ENCODE measurements at regions not wholly inside any gene's neighbourhood (a gene's known extent, or its start where the extent isn't known, plus 50 kb on each side); places are given as distances from the start of the nearest gene placed in this dataset.
A peak's percentile ranks its signal among the peaks of the same experiment; 100 is the strongest.

- DNase-seq, result no peak
Measured at GRCh38 chr12:132395192-132395907, 66.0 kb upstream of the GALNT9 start.

DNA sequence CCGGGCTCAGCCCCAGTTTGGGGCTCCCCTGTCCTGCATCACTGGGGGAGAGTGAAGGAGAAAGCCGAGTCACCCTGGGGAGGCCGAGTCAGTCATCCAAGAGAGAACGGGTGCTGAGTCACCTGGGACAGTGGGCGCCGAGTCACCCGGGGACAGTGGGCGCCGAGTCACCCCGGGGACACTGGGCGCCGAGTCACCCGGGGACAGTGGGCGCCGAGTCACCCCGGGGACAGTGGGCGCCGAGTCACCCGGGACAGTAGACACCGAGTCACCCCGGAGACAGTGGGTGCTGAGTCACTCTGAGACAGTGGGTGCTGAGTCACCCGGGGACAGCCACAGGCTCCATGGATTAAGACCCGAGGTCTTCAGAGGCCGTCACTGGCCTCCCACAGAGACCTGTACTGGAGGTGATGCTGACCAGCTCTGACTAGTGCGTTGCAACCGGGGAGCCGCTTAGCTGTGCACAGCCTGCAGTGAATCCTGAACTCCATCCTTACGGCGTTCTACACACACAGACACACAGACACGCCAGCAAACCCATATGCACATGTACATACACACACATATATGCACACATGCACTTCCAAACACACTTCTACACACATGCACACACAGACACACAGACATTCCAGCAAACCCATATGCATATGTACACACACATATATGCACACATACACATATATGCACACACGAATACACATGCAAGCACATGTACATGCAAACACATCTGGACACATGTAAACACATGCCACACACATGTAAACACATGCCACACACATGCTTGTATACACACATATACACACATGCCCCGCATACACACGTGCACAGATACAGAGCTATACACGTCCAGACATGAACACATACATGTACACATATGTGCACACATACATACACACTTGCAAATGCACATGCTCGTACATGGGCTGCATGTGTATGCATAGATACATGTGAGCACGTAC is 64.9 kb upstream of the GALNT9 start:
- no peak for DNase-seq

GRCh38 chr12:132393245-132393795 is 63.9 kb upstream of the GALNT9 start:
- no peak for DNase-seq

- DNase-seq, result no peak
Measured at GRCh38 chr12:132392389-132393244, 63.2 kb upstream of the GALNT9 start.

- no peak for DNase-seq
Measured at GRCh38 chr12:132391326-132392041, 62.1 kb upstream of the GALNT9 start.

- no peak for DNase-seq
Measured at GRCh38 chr12:132390287-132391076, 61.1 kb upstream of the GALNT9 start.

GRCh38 chr12:132389526-132390286 is 60.3 kb upstream of the GALNT9 start:
- no peak for DNase-seq

DNA sequence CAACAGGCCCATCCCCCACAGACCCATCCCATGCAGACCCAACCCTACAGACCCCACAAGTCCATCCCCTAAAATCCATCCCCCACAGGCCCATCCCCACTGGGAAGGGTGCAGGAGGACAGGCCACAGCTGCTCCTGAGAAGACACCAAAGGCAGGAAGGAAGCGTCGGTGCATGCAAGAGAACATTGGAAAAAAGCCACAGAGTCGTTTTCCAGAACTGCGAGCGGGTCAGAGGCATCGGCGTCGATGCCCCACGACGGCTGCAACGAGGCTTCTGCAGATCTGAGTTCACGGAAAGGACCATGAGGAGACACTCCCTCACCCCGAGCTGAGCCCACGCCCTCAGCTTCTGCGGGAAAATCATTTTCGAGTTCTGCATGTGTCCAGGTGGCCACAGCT is 59.6 kb upstream of the GALNT9 start:
- DNase-seq, result no peak

DNA sequence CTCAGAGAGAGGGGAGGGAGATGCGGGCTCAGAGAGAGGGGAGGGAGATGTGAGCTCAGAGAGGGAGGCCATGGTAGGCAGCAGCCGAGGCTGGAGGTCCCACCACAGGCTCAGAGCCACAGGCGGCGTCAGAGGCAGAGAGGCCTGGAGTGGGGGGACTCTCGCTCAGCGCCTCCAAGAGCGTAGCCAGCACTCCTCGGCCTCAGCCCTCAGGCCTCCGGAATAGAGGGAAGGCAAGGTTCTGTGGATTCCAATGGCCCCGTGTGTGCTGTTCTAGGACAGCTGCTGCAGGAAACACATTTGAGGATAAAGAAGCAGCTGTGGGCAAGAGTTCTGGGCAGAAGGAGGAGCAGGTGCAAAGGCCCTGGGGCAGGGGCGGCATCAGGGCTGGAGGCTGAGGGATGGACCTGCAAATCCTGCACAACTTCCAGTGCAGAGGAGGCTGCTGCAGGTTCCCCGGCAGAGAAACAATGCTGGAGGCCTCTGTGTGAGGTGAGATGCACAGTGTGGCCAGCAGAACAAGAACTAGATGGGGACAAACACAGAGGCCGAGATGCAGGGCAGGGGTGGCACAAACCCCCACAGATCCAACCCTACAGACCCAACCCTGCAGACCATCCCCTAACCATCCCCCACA is 59.1 kb upstream of the GALNT9 start:
- DNase-seq, result no peak

- no peak for DNase-seq
Measured at GRCh38 chr12:132386926-132387497, 57.6 kb upstream of the GALNT9 start.

- no peak for DNase-seq
Measured at GRCh38 chr12:132385923-132386751, 56.7 kb upstream of the GALNT9 start.

GRCh38 chr12:132384916-132385774 is 55.8 kb upstream of the GALNT9 start:
- no peak for DNase-seq

GRCh38 chr12:132380641-132381040 is 51.3 kb upstream of the GALNT9 start:
- DNase-seq, result peak in 1 of 3 donors; percentile 15

- DNase-seq, result no peak
Measured at GRCh38 chr12:132379996-132380395, 50.6 kb upstream of the GALNT9 start.

DNA sequence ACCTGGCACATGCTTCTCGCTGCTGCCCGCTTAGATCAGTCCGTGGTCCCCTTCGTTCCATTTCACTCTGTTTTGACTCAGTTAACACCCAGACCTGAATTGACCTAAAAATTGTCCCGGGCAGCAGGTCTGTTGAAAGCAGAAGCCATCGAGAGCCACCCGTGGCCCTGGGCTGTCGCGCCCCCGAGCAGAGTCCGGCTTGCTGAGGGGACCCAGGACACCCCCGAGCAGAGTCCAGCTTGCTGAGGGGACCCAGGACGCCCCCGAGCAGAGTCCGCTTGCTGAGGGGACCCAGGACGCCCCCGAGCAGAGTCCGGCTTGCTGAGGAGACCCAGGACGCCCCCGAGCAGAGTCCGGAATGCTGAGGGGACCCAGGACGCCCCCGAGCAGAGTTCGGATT is 50.2 kb upstream of the GALNT9 start:
- no peak for DNase-seq
